ENCODE measurements at regions not wholly inside any gene's neighbourhood (a gene's known extent, or its start where the extent isn't known, plus 50 kb on each side); places are given as distances from the start of the nearest gene placed in this dataset.

DNA sequence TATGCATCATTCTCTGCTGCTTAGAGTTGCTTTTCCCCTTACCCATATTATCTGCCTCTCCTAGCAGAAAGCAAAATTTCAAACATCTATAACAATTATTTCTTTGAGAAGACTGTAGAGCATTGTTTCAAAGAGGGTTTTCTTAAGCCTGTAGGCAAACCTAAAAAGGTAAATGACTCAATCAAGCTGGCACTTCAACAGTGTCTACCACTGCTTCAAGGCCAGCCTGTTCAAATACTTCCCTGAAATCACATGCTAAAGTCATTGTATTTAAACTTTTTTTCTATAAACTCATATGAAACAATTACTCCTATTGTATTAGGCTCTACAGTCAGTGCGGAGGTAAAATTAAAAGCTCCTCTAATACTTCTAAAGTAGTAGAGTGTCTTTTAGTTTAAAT is 87.1 kb downstream of the OGFRL1 start:
- TF ChIP-seq POLR2A (IDR thresholded peaks at IDR 0.05; ENCODE audit: extremely low read depth, insufficient read length): no peak
- TF ChIP-seq, protein P1, sequence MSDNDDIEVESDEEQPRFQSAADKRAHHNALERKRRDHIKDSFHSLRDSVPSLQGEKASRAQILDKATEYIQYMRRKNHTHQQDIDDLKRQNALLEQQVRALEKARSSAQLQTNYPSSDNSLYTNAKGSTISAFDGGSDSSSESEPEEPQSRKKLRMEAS (IDR thresholded peaks at IDR 0.05; ENCODE audit: low read depth, low read length): no peak
- TF ChIP-seq, protein P2, sequence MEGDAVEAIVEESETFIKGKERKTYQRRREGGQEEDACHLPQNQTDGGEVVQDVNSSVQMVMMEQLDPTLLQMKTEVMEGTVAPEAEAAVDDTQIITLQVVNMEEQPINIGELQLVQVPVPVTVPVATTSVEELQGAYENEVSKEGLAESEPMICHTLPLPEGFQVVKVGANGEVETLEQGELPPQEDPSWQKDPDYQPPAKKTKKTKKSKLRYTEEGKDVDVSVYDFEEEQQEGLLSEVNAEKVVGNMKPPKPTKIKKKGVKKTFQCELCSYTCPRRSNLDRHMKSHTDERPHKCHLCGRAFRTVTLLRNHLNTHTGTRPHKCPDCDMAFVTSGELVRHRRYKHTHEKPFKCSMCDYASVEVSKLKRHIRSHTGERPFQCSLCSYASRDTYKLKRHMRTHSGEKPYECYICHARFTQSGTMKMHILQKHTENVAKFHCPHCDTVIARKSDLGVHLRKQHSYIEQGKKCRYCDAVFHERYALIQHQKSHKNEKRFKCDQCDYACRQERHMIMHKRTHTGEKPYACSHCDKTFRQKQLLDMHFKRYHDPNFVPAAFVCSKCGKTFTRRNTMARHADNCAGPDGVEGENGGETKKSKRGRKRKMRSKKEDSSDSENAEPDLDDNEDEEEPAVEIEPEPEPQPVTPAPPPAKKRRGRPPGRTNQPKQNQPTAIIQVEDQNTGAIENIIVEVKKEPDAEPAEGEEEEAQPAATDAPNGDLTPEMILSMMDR (IDR thresholded peaks at IDR 0.05; ENCODE audit: low read depth, low read length): no peak
